ENCODE measurements at regions not wholly inside any gene's neighbourhood (a gene's known extent, or its start where the extent isn't known, plus 50 kb on each side); places are given as distances from the start of the nearest gene placed in this dataset.

- Mint-ChIP-seq H3K4me3 (peak overlapping the region; percentile 93), H3K4me1 (peaks cover 34% of the 10 kb centered on the region), H3K36me3 (ENCODE audit: low read depth) (peaks cover 12% of the 10 kb centered on the region), H3K27ac (ENCODE audit: unreplicated experiment) (peak overlapping the region; percentile 61), H3K9me3 (peaks cover 3% of the 10 kb centered on the region), H3K27me3 (ENCODE audit: low read depth) (no peaks in the 10 kb centered on the region)
- peak; percentile 17 for DNase-seq (ENCODE audit: low read depth, low spot score)
- TF ChIP-seq CTCF (conservative IDR thresholded peaks at IDR 0.05), result no peak
Observed at GRCh38 chr6:71419217-71420094, 130.8 kb downstream of the OGFRL1 start.

GRCh38 chr6:71420095-71420692 is 131.6 kb downstream of the OGFRL1 start:
- Mint-ChIP-seq H3K27me3 (ENCODE audit: low read depth) (no peaks in the 10 kb centered on the region), H3K27ac (ENCODE audit: unreplicated experiment) (no peak overlapping the region), H3K4me1 (peaks cover 33% of the 10 kb centered on the region), H3K9me3 (peaks cover 3% of the 10 kb centered on the region), H3K4me3 (peak overlapping the region; percentile 93), H3K36me3 (ENCODE audit: low read depth) (peaks cover 8% of the 10 kb centered on the region)
- DNase-seq (ENCODE audit: low read depth, low spot score), result no peak
- peak; percentile 45 for TF ChIP-seq CTCF (conservative IDR thresholded peaks at IDR 0.05)

- H3K4me1 Mint-ChIP-seq, result peaks cover 30% of the 10 kb centered on the region
- H3K27me3 Mint-ChIP-seq (ENCODE audit: low read depth), result no peaks in the 10 kb centered on the region
- H3K9me3 Mint-ChIP-seq, result peaks cover 3% of the 10 kb centered on the region
- TF ChIP-seq CTCF (conservative IDR thresholded peaks at IDR 0.05), result no peak
- H3K4me3 Mint-ChIP-seq, result peak overlapping the region; percentile 92
- H3K36me3 Mint-ChIP-seq (ENCODE audit: low read depth), result peaks cover 3% of the 10 kb centered on the region
- peak overlapping the region; percentile 90 for H3K27ac Mint-ChIP-seq (ENCODE audit: unreplicated experiment)
- peak; percentile 84 for DNase-seq (ENCODE audit: low read depth, low spot score)
Observed at GRCh38 chr6:71420693-71421328, 132.2 kb downstream of the OGFRL1 start.

- no peak for TF ChIP-seq CTCF (conservative IDR thresholded peaks at IDR 0.05)
- peaks cover 30% of the 10 kb centered on the region for H3K4me1 Mint-ChIP-seq
- no peaks in the 10 kb centered on the region for H3K27me3 Mint-ChIP-seq (ENCODE audit: low read depth)
- H3K36me3 Mint-ChIP-seq (ENCODE audit: low read depth), result peaks cover 3% of the 10 kb centered on the region
- peaks cover 3% of the 10 kb centered on the region for H3K9me3 Mint-ChIP-seq
- H3K4me3 Mint-ChIP-seq, result peak overlapping the region; percentile 75
- H3K27ac Mint-ChIP-seq (ENCODE audit: unreplicated experiment), result no peak overlapping the region
- no peak for DNase-seq (ENCODE audit: low read depth, low spot score)
Observed at GRCh38 chr6:71421611-71422010, 133.0 kb downstream of the OGFRL1 start.

GRCh38 chr6:71430018-71430417 is 141.4 kb downstream of the OGFRL1 start:
- Mint-ChIP-seq H3K27me3 (ENCODE audit: low read depth) (no peaks in the 10 kb centered on the region), H3K27ac (ENCODE audit: unreplicated experiment) (no peak overlapping the region), H3K4me1 (no peaks in the 10 kb centered on the region), H3K4me3 (no peak overlapping the region), H3K9me3 (no peaks in the 10 kb centered on the region), H3K36me3 (ENCODE audit: low read depth) (no peaks in the 10 kb centered on the region)
- TF ChIP-seq CTCF (conservative IDR thresholded peaks at IDR 0.05), result no peak
- no peak for DNase-seq (ENCODE audit: low read depth, low spot score)

Measured in neural crest cell (in vitro differentiated cells).